ENCODE measurements at regions not wholly inside any gene's neighbourhood (a gene's known extent, or its start where the extent isn't known, plus 50 kb on each side); places are given as distances from the start of the nearest gene placed in this dataset.

GRCh38 chr12:13368431-13368830 lies 171.9 kb downstream of the EMP1 start:
- Histone ChIP-seq H3K4me1 (no peaks in the 10 kb centered on the region), H3K9me3 (no peaks in the 10 kb centered on the region), H3K4me2 (no peak overlapping the region), H3K27ac (no peak overlapping the region), H3K4me3 (no peak overlapping the region)
- WGBS (ENCODE audit: missing lambda C conversion rate): 73% methylated on average over 1 of the region's 1 CpG
- ChIA-PET POLR2A (no interaction called here), CTCF (no interaction called here)
- ATAC-seq (no peak), DNase-seq (ENCODE audit: low read depth in 1 of 2, low spot score in 1 of 2) (no peak), FAIRE-seq (no peak)
- no peak for TF ChIP-seq E2F6 (IDR thresholded peaks at IDR 0.05; ENCODE audit: borderline replicate concordance, low read depth)
- no peak for TF ChIP-seq RNF2 (IDR thresholded peaks at IDR 0.05; ENCODE audit: borderline replicate concordance, low read depth)
- no peak for TF ChIP-seq HOXA7 (CRISPR knock-in tag; IDR thresholded peaks at IDR 0.05)
- no peak for TF ChIP-seq SMC3 (IDR thresholded peaks at IDR 0.05)
- no peak for TF ChIP-seq MAFK (IDR thresholded peaks at IDR 0.05; ENCODE audit: partially characterized antibody)
- TF ChIP-seq ELK1 (IDR thresholded peaks at IDR 0.05; ENCODE audit: low read depth, low read length): no peak
- TF ChIP-seq CBX8 (IDR thresholded peaks at IDR 0.05): no peak
- no peak for TF ChIP-seq TP53 (CRISPR knock-in tag; IDR thresholded peaks at IDR 0.05)
- TF ChIP-seq FOXS1 (CRISPR knock-in tag; IDR thresholded peaks at IDR 0.05): no peak
- no peak for TF ChIP-seq CHD4 (IDR thresholded peaks at IDR 0.05; ENCODE audit: borderline replicate concordance)
- no peak for TF ChIP-seq RARB (CRISPR knock-in tag; IDR thresholded peaks at IDR 0.05)
- no peak for TF ChIP-seq KDM1A (IDR thresholded peaks at IDR 0.05; ENCODE audit: low read depth)
- TF ChIP-seq ZNF302 (CRISPR knock-in tag; IDR thresholded peaks at IDR 0.05): no peak
- no peak for TF ChIP-seq NPAS2 (CRISPR knock-in tag; IDR thresholded peaks at IDR 0.05; ENCODE audit: borderline replicate concordance)
- TF ChIP-seq JUNB (IDR thresholded peaks at IDR 0.05): no peak
- no peak for TF ChIP-seq MAZ (IDR thresholded peaks at IDR 0.05; ENCODE audit: borderline replicate concordance, low read depth, low read length)
- TF ChIP-seq CTCF (IDR thresholded peaks at IDR 0.05): no peak

- TF ChIP-seq ZC3H11A (IDR thresholded peaks at IDR 0.05): no peak
- no peak for TF ChIP-seq JUNB (IDR thresholded peaks at IDR 0.05)
- no peak for TF ChIP-seq E2F6 (IDR thresholded peaks at IDR 0.05; ENCODE audit: borderline replicate concordance, low read depth)
- no peak for TF ChIP-seq NPAS2 (CRISPR knock-in tag; IDR thresholded peaks at IDR 0.05; ENCODE audit: borderline replicate concordance)
- TF ChIP-seq HDAC2 (IDR thresholded peaks at IDR 0.05): no peak
- no peak for TF ChIP-seq MYC (IDR thresholded peaks at IDR 0.05; ENCODE audit: borderline replicate concordance, low read length)
- no peak for TF ChIP-seq PHF8 (IDR thresholded peaks at IDR 0.05; ENCODE audit: borderline replicate concordance, low read depth)
- TF ChIP-seq CHD4 (IDR thresholded peaks at IDR 0.05; ENCODE audit: borderline replicate concordance): no peak
- no peak for TF ChIP-seq RCOR1 (IDR thresholded peaks at IDR 0.05; ENCODE audit: low read depth, low read length)
- TF ChIP-seq MAFK (IDR thresholded peaks at IDR 0.05; ENCODE audit: partially characterized antibody): no peak
- no peak for TF ChIP-seq CHD2 (IDR thresholded peaks at IDR 0.05; ENCODE audit: low read length, partially characterized antibody)
- POLR2A ChIA-PET: no interaction called here
- CTCF ChIA-PET: no interaction called here
- Histone ChIP-seq H3K27ac (no peak overlapping the region), H3K4me1 (no peaks in the 10 kb centered on the region), H3K4me2 (no peak overlapping the region), H3K4me3 (no peak overlapping the region), H3K9me3 (no peaks in the 10 kb centered on the region)
- FAIRE-seq (no peak), DNase-seq (ENCODE audit: low read depth in 1 of 2, low spot score in 1 of 2) (no peak), ATAC-seq (no peak)
- 89% methylated on average over 11 of the region's 11 CpGs for WGBS (ENCODE audit: missing lambda C conversion rate)
Measured at GRCh38 chr12:13367973-13368372, 171.4 kb downstream of the EMP1 start.

Measured in A549 (cell line).